Activated T-cell treated with anti-CD3 and anti-CD28 coated beads, Interleukin-2, amount 50 U/mL, for 48 hours (primary cell): ENCODE measurements at regions not wholly inside any gene's neighbourhood (a gene's known extent, or its start where the extent isn't known, plus 50 kb on each side); places are given as distances from the start of the nearest gene placed in this dataset.
A peak's percentile ranks its signal among the peaks of the same experiment; 100 is the strongest.
"Not testable (repeated sequence)": the region's sequence is repeated elsewhere in the genome, so short reads cannot be mapped to it uniquely, and the experiment has no call there.

ENCODE experiments used
- DNase-seq, 2 experiments: peaks; one replicate each; pipeline ENCODE4 v3.0.0-alpha.2; 2020

DNA sequence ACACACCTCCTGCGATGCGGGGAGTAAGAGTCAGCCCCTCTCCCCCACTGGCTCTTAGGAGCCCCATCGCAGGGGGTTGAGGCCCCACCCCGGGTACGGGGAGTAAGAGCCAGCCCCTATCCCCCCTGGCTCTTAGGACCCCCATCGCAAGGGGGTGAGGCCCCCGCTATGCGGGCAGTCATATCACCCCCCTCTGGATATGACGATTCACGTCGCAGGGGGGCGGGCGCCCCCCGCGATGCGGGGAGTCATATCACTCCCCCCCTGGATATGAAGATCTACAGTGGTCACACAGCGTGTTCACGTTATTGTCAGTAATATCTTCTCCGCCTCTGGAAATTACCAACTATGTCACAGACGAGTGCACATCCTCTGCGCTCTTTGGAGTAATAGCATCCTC, 61.1 kb downstream of the DEFB131A start:
- not testable (repeated sequence) for DNase-seq

DNA sequence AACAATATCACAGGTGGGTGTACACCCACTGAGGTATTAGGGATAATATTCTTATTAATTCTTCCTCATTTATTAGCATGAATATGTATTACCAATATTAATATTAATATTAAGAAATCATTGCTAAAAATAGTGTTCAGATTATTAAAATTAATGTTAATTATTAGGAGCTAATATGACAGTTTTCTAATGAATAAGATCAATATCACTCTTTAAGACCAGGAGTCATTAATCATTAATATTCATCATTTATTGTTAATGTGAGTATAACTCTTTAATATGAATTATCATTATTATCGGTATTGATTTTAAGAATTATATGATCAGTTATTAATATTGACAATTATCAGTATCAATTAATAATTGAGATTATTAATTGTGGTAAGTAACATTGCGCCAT, 62.5 kb downstream of the DEFB131A start:
- DNase-seq, result not testable (repeated sequence)

DNA sequence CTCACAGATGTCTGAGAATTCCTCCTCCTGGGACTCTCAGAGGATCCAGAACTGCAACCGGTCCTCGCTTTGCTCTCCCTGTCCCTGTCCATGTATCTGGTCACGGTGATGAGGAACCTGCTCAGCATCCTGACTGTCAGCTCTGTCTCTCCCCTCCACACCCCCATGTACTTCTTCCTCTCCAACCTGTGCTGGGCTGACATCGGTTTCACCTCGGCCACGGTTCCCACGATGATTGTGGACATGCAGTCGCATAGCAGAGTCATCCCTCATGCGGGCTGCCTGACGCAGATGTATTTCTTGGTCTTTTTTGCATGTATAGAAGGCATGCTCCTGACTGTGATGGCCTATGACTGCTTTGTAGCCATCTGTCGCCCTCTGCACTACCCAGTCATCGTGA, 68.7 kb downstream of the DEFB131A start:
- DNase-seq, result not testable (repeated sequence)

DNA sequence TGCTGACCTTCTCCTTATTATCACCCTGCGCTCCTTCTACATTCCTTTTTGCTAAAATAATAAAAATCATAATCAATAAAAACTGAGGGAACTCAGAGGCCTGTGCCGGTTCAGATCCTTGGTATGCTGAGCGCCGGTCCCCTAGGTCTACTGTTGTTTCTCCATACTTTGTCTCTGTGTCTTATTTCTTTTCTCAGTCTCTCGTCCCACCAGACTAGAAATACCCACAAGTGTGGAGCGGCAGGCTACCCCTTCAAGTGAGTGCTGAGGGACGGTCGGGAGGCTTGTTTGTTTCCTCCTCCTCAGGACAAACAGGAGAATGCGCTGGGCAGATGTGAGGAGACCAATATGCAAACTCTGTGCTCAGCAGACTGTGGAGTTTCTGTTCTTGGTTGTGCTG, 75.4 kb downstream of the DEFB131A start:
- DNase-seq, result not testable (repeated sequence)

DNA sequence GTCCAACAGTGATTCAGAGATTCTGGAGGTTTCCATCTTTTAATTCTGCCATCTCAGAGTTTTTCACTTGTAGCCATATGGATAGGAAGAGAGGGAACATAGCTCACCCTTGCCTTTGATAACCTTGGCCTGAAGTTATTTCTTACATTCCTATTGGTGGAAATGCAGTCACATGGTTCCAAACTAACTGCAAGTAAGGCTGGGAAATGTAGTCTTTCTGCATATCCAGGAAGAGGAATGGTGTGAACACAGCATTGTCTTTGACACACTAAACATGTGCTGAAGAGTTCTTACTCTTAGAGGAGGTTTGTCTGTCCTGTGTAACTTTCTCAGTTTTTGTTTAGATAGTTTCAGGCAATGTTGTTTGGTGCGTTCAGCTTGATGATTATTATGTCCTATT, 78.7 kb downstream of the DEFB131A start:
- DNase-seq, result not testable (repeated sequence)

DNA sequence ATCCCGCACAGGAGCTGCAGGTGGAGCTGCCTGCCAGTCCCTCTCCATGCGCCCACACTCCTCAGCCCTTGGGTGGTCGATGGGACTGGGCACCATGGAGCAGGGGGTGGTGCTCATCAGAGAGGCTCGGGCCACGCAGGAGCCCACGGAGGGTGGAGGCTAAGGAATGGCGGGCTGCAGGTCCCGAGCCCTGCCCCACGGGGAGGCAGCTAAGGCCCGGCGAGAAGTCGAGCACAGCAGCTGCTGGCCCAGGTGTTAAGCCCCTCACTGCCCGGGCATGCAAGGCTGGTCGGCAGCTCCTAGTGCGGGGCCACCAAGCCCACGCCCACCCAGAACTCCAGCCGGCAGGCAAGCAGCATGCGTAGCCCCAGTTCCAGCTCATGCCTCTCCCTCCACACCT, 80.2 kb downstream of the DEFB131A start:
- not testable (repeated sequence) for DNase-seq

DNA sequence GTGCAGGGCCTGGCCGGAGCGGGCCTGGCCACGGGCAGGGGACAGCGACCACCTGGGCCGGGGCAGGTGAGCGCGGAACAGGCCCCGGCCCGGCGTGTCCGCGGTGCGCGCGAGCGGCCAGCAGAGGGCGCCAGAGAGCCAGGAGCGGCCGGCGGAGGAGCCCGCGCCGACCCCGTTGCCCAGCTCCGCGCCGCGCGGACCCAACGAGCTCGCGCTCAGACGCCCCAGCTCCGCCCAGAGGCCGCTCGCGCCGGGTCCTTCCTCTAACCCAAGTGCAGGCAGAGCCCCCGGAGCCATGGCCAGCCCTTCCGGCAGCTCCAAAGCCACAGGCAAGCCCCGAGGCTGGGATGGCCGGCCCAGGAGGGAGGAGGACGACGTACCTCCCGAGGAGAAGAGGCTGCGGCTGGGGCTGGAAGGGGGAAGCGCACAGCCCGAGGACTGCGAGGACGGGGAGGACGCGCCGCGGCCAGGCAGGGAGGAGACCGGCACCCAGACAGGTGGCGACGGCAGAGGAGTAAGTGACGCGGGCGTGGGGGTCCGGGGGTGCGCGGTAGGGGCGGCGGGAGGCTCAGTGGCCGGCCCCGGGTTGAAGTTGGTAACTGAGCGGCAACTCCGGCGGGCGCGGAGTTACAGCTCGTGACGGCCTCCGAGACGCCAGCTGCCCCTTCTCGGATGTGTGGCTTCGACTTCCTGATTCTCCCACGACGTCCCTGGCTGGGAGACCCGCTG, 88.1 kb downstream of the DEFB131A start:
- peak; percentile 81 to 85 for DNase-seq

DNA sequence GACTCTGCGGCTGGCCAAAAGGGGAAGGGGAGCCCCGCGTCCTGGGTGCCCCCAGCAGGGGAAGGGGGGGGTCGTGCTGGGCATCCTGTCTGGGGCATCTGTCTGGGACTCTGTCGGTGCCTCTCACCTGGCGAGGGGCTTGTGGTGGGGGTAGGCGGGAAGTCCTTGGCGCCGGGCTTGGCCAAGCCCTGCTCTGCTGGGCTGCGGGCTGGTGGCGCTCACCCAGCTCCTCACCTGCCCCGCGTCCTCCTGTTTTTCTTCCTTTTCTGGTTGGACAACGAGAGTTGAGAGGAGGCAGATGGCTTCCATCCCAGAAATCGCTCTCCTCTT, 88.6 kb downstream of the DEFB131A start:
- not testable (repeated sequence) for DNase-seq

DNA sequence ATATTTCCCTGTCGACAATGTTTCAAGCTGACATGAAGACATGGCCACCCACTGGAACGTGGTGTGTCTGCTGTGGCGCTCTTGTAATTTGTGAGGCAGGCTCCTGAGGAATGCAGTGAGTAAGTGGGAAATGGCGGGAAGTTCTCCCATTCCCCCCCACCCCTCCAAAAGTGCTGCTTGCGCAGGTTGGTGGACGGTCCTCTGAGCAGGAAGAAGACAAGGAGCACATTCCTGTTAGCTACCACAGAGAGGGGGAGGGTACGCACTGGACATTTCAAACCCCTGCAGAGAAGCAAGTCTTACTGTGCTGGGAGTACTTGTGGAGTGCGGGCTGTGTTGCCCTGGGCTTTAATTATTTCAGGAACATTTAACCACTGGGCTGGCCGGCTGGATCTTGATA, 92.9 kb downstream of the DEFB131A start:
- DNase-seq, result not testable (repeated sequence)

DNA sequence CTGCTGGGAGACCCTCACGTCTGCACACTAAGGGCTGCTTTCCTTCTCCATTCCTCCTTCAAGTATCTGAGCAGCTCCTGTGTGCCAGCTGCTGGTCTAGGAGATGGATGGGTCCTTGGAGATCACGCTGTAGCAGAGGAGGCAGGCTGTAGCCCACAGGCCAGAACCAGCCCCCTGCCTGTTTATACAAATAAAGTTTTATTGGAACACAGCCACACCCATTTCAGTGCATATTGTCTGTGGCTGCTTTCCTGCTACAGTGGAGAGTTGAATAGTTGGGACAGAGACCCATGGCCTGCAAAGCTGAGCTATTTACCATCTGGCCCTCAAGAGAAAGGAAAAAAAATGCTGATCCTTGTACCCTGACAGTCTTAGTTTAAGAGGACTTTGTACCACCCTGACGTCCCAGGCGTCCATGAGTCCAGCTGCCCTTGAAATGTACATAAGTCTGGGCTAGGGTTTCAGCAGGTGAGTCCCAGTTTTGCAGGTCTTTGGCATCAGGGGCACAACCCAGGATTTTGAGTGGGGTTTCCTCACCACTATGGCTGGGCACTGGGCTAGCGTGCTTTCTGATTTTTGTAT, 95.8 kb downstream of the DEFB131A start:
- DNase-seq, result not testable (repeated sequence)

DNA sequence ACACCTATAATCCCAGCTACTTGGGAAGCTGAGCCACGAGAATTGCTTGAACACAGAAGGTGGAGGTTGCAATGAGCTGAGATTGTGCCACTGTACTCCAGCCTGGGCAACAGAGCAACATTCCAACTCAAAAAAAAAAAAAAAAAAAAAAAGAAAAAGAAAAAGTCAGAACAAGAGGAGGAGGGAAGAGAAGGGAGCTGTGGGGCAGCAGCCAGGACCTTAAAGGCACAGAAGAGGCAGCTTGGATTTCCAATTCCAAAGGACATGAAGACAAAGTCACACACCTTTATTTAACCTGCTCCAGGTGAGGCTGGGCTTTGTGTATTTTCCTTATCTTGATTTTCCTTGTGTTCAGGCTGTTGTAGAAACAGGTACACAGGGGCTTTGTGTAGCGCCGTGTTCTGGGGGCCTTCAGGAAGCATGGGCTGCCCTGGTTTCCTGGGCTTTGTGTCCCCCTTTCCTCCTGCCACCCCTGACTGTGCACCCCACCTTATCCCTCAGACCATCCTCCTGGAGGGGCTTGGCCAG, 97.2 kb downstream of the DEFB131A start:
- not testable (repeated sequence) for DNase-seq

DNA sequence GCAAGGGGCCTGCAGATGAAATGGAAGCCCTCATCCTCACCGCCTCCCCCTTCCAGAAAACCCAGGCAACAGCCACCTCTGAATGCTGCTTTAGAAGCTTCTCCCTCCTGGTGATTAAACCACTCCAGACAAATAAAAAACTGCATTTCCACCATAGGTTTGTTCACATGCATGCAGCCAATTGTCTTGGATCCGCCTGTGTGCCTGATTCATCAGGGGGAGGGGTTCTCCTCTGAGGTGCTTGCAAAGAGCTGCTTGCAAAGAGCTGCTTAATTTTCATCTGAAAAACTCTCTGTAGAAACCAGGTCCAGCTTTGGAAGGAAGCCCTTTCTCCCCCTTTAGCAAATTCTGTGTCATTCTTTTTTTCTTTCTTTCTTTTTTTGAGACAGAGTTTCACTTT, 100.6 kb downstream of the DEFB131A start:
- DNase-seq, result not testable (repeated sequence)

DNA sequence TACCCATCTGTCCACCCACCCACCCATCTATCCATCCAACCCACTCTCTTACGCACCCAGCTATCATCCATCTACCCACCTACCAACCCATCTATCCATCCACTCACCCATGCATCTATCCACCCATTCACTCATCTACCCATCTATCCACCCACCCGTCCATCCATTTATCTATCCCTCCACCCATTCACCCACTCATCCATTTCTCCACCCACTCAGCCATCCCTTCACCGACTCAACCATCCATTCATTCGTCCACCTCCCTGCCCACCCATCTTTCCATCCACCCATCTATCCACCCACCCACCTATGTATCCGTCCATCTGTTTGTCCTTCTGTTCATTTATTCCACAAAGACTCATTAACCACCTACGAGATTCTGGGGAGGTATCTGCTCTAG, 103.3 kb downstream of the DEFB131A start:
- not testable (repeated sequence) for DNase-seq

DNA sequence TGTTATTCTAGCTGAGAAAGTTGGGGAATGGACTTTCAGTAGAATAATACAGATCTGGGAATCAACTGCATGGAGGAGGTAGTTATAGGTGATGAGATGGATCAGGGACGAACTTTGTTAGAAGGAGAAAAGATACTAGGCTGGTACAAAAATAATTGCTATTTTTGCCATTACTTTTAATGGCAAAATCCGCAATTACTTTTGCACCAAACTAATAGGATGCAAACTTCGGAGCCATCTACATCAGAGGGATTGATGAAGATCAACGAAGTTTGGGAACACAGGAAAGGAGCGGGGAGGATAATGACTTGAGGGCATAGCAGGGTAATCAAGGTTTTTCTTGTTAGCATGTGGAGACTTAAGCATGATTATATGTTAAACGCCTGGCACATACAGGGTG, 111.9 kb downstream of the DEFB131A start:
- DNase-seq, result not testable (repeated sequence)

DNA sequence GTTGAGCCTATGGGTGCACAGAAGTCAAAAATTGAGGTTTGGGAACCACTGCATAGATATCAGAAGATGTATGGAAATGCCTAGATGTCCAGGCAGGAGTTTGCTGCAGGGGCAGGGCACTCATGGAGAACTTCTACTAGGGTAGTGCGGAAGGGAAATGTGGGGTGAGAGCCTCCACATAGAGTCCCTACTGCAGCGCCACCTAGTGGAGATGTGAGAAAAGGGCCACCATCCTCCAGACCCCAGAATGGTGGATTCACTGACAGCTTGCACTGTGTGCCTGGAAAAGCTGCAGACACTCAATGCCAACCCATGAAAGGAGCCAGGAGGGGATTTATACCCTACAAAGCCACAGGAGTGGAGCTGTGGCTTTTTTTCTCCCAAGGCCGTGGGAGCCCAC, 133.7 kb downstream of the DEFB131A start:
- DNase-seq, result peak; percentile 19

DNA sequence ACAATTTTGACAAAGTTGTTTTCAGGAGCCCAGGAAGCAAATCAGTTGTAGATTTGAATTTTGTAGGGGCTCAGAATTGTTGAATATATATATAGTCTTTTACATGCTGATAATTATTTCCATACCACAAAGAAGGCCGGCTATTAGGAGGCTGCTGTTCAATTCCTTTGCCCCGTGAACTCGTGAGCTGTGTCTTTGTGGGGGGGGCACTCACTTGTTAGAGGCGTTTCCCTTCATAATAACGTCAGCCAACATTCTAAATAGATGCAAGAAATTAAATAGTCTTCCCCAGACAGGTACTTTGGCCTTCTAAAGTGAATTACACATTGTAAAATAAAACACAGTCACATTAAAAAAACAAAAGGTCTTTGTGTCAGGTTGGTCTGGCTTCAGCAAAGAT, 138.7 kb downstream of the DEFB131A start:
- DNase-seq, result not testable (repeated sequence)

DNA sequence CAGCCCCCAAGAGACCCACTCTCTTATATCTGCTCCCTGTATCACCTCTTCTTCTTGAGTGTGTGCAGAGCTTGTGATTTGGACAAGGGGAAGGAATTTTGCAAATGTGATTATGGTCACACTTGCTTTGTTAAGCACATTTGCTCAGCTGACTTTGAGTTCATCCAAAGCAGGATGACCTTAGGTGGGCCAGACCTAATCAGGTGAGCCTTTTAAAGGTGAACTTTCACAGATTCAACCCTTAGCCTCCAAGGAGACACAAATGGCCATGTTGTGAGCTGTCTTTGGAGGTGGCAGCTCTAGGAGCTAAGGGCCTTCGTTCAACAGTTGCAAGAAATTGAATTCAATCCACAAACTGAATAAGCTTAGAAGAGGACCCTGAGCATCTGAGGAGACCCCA, 147.8 kb downstream of the DEFB131A start:
- DNase-seq, result no peak

DNA sequence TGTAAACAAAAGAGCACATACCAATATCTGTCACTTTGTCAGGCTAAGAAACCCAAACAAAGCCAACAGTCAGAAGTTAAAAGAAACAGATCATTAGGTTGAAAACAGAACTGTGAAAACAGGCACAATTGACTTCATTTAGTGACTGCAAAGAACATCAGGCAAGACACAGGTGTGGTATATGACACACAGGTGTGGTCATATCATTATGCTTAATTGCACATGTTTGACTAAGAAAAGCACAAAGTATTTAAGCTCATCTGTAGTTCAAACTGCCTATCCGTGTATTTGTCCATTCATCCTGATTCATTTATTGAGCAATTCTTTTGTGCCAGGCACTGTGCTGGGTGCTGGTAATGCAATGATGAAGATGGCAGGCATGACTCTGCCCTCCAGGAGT, 150.7 kb downstream of the DEFB131A start:
- no peak for DNase-seq

DNA sequence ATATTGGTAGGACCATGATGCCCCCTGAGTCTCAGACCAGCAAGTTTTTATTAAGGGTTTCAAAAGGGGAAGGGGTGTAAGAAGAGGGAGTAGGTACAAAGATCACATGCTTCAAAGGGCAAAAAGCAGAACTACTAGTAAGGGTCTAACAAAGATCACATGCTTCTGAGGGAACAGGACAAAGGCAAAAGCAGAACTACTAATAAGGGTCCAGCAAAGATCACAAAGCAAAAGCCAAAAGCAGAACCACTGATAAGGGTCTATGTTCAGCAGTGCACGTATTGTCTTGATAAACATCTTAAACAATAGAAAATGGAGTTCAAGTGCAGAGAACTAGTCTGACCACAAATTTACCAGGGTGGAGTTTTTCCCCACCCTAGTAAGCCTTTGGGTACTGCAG, 151.3 kb downstream of the DEFB131A start:
- DNase-seq, result not testable (repeated sequence)

DNA sequence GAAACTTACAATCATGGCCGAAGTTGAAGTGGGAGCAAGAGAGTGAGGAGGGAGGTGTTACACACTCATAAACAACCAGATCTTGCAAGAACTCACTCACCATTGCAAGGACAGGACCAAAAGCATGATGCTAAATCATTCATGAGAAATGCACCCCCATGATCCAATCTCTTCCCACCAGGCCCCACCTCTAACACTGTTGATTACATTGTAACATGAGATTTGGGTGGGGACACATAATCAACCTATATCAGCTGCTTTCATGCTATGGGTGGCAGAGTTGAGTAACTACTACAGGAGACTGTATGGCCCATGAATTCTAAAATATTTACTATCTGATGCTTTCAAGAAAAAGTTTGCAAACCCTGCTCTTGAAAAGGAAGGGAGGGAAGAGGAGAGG, 155.1 kb downstream of the DEFB131A start:
- DNase-seq, result no peak

DNA sequence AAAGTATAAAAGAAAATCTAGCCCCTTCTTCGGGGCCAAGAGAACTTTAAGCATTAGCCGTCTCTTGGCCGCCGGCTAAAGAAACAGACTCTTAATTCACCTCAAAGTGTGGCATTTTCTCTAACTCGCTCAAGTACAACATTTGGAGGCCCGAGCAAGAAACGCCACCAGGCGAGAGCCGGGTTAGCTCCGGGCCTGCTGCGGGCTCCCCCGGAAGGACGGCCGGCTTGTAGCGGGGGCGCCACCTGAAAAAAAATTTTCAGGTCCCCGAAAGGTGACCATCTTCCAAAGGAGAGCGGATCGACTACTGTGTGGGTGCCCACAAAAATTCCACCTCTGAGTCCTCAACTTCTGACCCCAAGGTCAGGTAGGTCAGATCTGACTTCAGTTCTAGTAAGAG, 156.0 kb downstream of the DEFB131A start:
- DNase-seq, result no peak

DNA sequence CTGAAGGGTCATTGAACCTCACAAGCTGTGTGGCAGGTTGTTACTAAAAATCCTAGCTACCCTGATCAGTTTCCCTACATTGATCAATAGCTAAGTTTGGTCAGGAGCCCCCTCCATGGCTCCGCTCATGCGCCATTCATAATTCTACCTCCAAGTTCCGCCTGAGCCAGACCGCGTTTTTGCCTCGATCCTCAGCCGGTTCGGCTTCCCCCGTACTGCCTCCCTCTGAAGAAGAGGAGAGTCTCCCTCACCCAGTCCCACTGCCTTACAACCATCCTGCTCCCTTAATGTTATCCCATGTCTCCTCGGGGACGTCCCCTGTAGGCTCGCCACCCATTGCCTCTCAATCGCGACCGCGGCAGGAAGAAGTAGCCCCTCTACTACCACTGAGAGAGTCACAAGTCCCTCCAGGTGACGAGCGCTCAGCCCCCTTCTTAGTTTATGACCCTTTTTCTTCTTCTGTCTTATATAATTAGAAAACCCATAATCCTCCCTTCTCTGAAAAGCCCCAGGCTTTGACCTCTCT, 158.2 kb downstream of the DEFB131A start:
- DNase-seq, result no peak

DNA sequence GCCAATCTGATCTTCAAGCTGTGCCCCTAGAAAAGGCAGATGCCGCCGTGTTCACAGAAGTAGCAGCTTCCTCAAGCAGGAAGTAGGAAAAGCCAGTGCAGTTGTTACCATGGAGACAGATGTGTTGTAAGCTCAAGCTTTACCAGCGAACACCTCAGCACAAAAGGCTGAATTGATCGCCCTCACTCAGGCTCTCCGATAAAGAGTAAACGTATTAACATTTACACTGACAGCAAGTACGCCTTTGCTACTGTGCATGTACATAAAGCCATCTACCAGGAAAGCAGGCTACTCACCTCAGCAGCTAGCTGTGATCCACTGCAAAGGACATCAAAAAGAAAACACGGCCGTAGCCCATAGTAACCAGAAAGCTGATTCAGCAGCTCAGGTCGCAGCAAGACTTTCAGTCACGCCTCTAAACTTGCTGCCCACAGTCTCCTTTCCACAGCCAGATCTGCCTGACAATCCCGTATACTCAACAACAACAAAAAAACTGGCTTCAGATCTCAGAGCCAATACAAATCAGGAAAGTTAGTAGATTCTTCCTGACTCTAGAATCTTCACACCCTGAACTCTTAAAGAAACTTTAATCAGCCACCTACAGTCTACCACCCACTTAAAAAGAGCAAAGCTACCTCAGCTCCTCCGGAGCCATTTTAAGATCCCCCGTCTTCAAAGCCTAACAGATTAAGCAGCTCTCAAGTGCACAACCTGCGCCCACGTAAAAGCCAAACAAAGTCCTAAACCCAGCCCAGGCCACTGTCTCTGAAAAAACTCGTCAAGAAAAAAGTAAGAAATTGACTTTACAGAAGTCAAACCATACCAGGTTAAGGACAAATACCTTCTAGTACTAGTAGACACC, 160.0 kb downstream of the DEFB131A start:
- peak; percentile 63 to 68 for DNase-seq

DNA sequence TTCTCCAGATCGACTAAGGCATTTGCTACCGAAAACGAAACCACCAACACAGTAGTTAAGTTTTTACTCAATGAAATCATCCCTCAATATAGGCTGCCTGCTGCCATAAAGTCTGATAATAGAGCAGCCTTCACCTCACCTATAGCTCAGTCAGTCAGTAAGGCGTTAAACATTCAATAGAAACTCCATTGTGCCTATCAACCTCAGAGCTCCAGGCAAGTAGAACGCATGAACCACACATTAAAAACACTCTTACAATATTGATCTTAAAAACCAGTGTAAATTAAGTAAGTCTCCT, 160.6 kb downstream of the DEFB131A start:
- DNase-seq, result not testable (repeated sequence)
